Lower lobe of right lung (tissue), 2 donors: ENCODE measurements at regions not wholly inside any gene's neighbourhood (a gene's known extent, or its start where the extent isn't known, plus 50 kb on each side); places are given as distances from the start of the nearest gene placed in this dataset.

ENCODE experiments used
- ATAC-seq, 2 donors: fragments of 200-7000 bp; cut with Tn5 transposase; one replicate each; pipeline ENCODE4 v1.9.1; 2020 to 2022; ENCODE audit warnings: mild to moderate bottlenecking in 2 of 2, moderate library complexity in 2 of 2
- DNase-seq: peaks from one replicate; pipeline ENCODE4 v3.0.0-alpha.2; 2020
- H3K27ac ChIP-seq: fragments of 200-600 bp; one replicate; pipeline ENCODE4 v1.8.0; 2022
- H3K27me3 ChIP-seq: fragments of 200-600 bp; one replicate; pipeline ENCODE4 v1.8.0; 2022; ENCODE audit warnings: low read depth
- H3K36me3 ChIP-seq: fragments of 200-600 bp; one replicate; pipeline ENCODE4 v1.8.0; 2022; ENCODE audit warnings: mild to moderate bottlenecking
- H3K4me1 ChIP-seq: fragments of 200-600 bp; one replicate; pipeline ENCODE4 v1.8.0; 2022
- H3K4me3 ChIP-seq: fragments of 200-600 bp; one replicate; pipeline ENCODE4 v1.8.0; 2022; ENCODE audit warnings: mild to moderate bottlenecking
- H3K9me3 ChIP-seq: fragments of 200-600 bp; one replicate; pipeline ENCODE4 v1.8.0; 2022
- CTCF ChIP-seq: fragments of 200-600 bp; IDR thresholded peaks from one replicate; pipeline ENCODE4 v1.8.0; 2022; ENCODE audit warnings: antibody characterized with exemption, mild to moderate bottlenecking
- intact Hi-C: fragments of 100-400 bp; cut with DNase I; formaldehyde crosslinking; loops from one replicate; pipeline ENCODE4 v1.11.0; 2022
- donor health status: DM: no; HTN: yes; CAD: no; lungs with severe emphysema.

- ATAC-seq (no peak), DNase-seq (no peak)
- intact Hi-C loops, result no loop called here
- Histone ChIP-seq H3K36me3 (no peaks in the 10 kb centered on the region), H3K4me3 (no peak overlapping the region), H3K27ac (no peak overlapping the region), H3K9me3 (no peaks in the 10 kb centered on the region), H3K4me1 (no peaks in the 10 kb centered on the region), H3K27me3 (no peaks in the 10 kb centered on the region)
- no peak for TF ChIP-seq CTCF
Measured at GRCh38 chr11:26112264-26112663, 219.7 kb upstream of the ANO3 start.

- H3K27me3 ChIP-seq, result no peaks in the 10 kb centered on the region
- intact Hi-C loops, result no loop called here
- no peak overlapping the region for H3K27ac ChIP-seq
- DNase-seq (no peak), ATAC-seq (no peak)
- no peak for TF ChIP-seq CTCF
- H3K4me1 ChIP-seq, result no peaks in the 10 kb centered on the region
- no peaks in the 10 kb centered on the region for H3K9me3 ChIP-seq
- no peaks in the 10 kb centered on the region for H3K36me3 ChIP-seq
- no peak overlapping the region for H3K4me3 ChIP-seq
Measured at GRCh38 chr11:26121466-26121865, 210.5 kb upstream of the ANO3 start.

- no peaks in the 10 kb centered on the region for H3K27me3 ChIP-seq
- H3K36me3 ChIP-seq, result no peaks in the 10 kb centered on the region
- DNase-seq, result no peak
- intact Hi-C loops, result no loop called here
- no peak for TF ChIP-seq CTCF
- H3K4me1 ChIP-seq, result no peaks in the 10 kb centered on the region
- H3K27ac ChIP-seq, result no peak overlapping the region
- H3K9me3 ChIP-seq, result no peaks in the 10 kb centered on the region
- no peak for ATAC-seq
- no peak overlapping the region for H3K4me3 ChIP-seq
Measured at GRCh38 chr11:26126741-26127140, 205.2 kb upstream of the ANO3 start.

DNA sequence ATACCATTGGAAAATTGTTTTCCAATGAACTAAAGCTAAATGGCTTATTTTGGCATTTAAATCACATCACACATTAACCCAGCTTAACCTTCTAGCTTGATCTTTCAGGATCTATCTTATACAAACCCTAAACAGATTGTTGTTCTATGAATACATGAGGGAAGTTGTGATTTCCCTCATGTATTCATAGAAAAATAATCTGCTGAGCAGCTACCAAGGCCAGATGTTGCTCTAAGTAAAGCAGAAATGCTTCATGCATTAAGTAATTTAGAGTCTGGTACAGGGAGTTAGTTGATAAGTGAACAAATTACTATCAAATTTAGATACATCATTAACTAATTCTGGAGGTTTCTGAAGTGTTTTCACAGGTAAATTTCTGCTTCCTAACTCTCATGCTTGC is 204.6 kb upstream of the ANO3 start:
- H3K27ac ChIP-seq, result no peak overlapping the region
- intact Hi-C loops, result no loop called here
- no peaks in the 10 kb centered on the region for H3K27me3 ChIP-seq
- TF ChIP-seq CTCF, result no peak
- H3K4me3 ChIP-seq, result no peak overlapping the region
- DNase-seq (no peak), ATAC-seq (no peak)
- H3K36me3 ChIP-seq, result no peaks in the 10 kb centered on the region
- no peaks in the 10 kb centered on the region for H3K9me3 ChIP-seq
- H3K4me1 ChIP-seq, result no peaks in the 10 kb centered on the region

DNA sequence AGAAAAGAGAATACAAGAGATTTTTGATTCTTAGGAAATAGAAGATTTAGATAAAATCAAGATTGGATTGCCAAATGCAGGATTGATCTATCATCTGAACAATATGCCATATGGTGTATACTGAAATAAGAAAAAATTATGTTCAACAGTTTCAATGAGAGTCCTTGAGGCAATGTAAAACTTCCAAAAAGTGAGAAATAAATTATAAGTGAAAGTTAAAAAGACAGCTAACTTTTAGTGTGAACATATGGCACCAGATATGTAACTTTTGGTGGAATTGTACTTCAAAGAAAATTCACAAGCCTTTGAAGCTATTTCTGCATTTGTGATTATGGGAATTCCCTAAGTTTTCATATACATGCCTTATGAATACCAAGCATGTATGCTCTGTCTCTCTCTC is 200.5 kb upstream of the ANO3 start:
- H3K4me1 ChIP-seq, result no peaks in the 10 kb centered on the region
- intact Hi-C loops, result no loop called here
- H3K9me3 ChIP-seq, result no peaks in the 10 kb centered on the region
- H3K27me3 ChIP-seq, result no peaks in the 10 kb centered on the region
- H3K4me3 ChIP-seq, result no peak overlapping the region
- H3K27ac ChIP-seq, result no peak overlapping the region
- TF ChIP-seq CTCF, result no peak
- ATAC-seq (no peak), DNase-seq (no peak)
- H3K36me3 ChIP-seq, result no peaks in the 10 kb centered on the region

DNA sequence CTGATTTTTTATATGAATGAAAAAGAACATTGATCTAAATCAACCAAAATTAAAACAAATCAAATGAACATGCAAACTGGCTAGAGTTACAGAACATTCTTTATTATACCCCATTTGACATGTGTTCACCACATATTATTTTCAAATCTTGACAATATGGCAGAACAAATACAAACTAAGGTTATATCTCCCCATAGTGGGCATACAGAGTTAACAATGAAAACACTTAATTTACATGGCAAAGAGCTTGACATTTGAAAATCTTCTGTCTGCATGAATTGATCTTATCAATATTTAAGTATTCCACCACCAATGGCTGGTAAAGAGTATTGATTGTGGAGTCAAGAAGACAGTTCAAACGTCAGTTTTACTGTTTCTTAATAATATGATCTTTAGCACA is 197.9 kb upstream of the ANO3 start:
- intact Hi-C loops, result no loop called here

More for the DNA sequence above, 197.9 kb upstream of the ANO3 start:
- Histone ChIP-seq H3K36me3 (no peaks in the 10 kb centered on the region), H3K4me3 (no peak overlapping the region), H3K27me3 (no peaks in the 10 kb centered on the region), H3K27ac (no peak overlapping the region), H3K9me3 (no peaks in the 10 kb centered on the region), H3K4me1 (no peaks in the 10 kb centered on the region)
- ATAC-seq (no peak), DNase-seq (no peak)
- TF ChIP-seq CTCF, result no peak
